Endothelial cell of umbilical vein (primary cell): ENCODE measurements at regions not wholly inside any gene's neighbourhood (a gene's known extent, or its start where the extent isn't known, plus 50 kb on each side); places are given as distances from the start of the nearest gene placed in this dataset.

ENCODE experiments used
- BruUV-seq: library from RNA; stranded (reverse); fragments of 400-500 nt; replicated peaks from 2 replicates; lab custom pipeline; 2021; lab: Mats Ljungman, UMichigan
- CTCF ChIA-PET: fragments of 300-600, 350-600 bp; sonication (Branson Sonifier 250); formaldehyde crosslinking; loops from one replicate; lab custom pipeline; 2021; ENCODE audit warnings: antibody characterized with exemption, inconsistent platforms; lab: Charles Lee
- POLR2A ChIA-PET: fragments of 300-600, 350-600 bp; sonication (Branson Sonifier 250); formaldehyde crosslinking; loops from one replicate; lab custom pipeline; 2021; ENCODE audit warnings: antibody characterized with exemption, inconsistent platforms; lab: Charles Lee
- DNase-seq: peaks from one replicate; pipeline ENCODE4 v3.0.0-alpha.2; 2011; ENCODE audit warnings: low read depth, low spot score
- FAIRE-seq: peaks from 2 replicates; lab custom pipeline; 2011; peaks lifted over from hg19 to GRCh38; lab: Jason Lieb, UNC
- H2AFZ ChIP-seq: 2 replicates; pipeline ENCODE4 v1.6.0; 2012; ENCODE audit warnings: low read depth, low read length, control low read depth, inconsistent platforms
- H3K27ac ChIP-seq: 2 replicates; pipeline ENCODE4 v1.5.1; 2011; ENCODE audit warnings: low read depth, mild to moderate bottlenecking, control low read depth, low read length, moderate library complexity; ENCODE audit not compliant: insufficient read depth
- H3K27me3 ChIP-seq, 2 experiments: 2 replicates each; pipeline versions ENCODE4 v1.6.0 to v1.6.1; 2011; ENCODE audit warnings: low read length in 2 of 2, mixed read lengths in 1 of 2; ENCODE audit not compliant: control insufficient read depth in 2 of 2, insufficient read depth in 2 of 2
- H3K36me3 ChIP-seq, 2 experiments: 2 replicates in 1 of 2; 3 replicates in 1 of 2; pipeline ENCODE4 v1.5.1; 2011; ENCODE audit warnings: low read length in 2 of 2, mild to moderate bottlenecking in 1 of 2, moderate library complexity in 1 of 2; ENCODE audit not compliant: control insufficient read depth in 2 of 2, insufficient read depth in 2 of 2; ENCODE audit errors: extremely low read depth in 1 of 2
- H3K4me1 ChIP-seq: 3 replicates; pipeline ENCODE4 v1.5.1; 2011; ENCODE audit warnings: mild to moderate bottlenecking, low read length; ENCODE audit not compliant: control insufficient read depth, insufficient read depth; ENCODE audit errors: extremely low read depth
- H3K4me2 ChIP-seq: 2 replicates; pipeline ENCODE4 v1.6.1; 2011; ENCODE audit warnings: low read length, control low read depth, mixed read lengths; ENCODE audit not compliant: insufficient read depth
- H3K4me3 ChIP-seq, 3 experiments: fragments of 200-600 bp in 1 of 3; sonication (generic), shearing (Covaris generic) in 1 of 3; replicated peaks in 1 of 3; 2 replicates each; pipeline ENCODE4 v1.5.1; 2011 to 2016; ENCODE audit warnings: control low read depth in 3 of 3, low read length in 3 of 3, mild to moderate bottlenecking in 2 of 3, inconsistent platforms in 1 of 3, low read depth in 1 of 3, moderate library complexity in 1 of 3; ENCODE audit not compliant: insufficient read depth in 1 of 3
- H3K79me2 ChIP-seq: 2 replicates; pipeline ENCODE4 v1.6.0; 2012; ENCODE audit warnings: low read length, inconsistent platforms; ENCODE audit not compliant: control insufficient read depth, insufficient read depth
- H3K9ac ChIP-seq: replicated peaks from 2 replicates; pipeline ENCODE3; 2011; ENCODE audit warnings: low read length, control low read depth; ENCODE audit not compliant: insufficient read depth; ENCODE audit errors: extremely low read depth
- H3K9me1 ChIP-seq: replicated peaks from 3 replicates; pipeline ENCODE4 v1.6.0; 2011; ENCODE audit warnings: mild to moderate bottlenecking, low read length; ENCODE audit not compliant: control insufficient read depth, insufficient read depth; ENCODE audit errors: extremely low read depth
- H3K9me3 ChIP-seq: replicated peaks from 2 replicates; pipeline ENCODE4 v1.5.1; 2012; ENCODE audit warnings: low read length, inconsistent platforms; ENCODE audit not compliant: control insufficient read depth, insufficient read depth
- H4K20me1 ChIP-seq: replicated peaks from 2 replicates; pipeline ENCODE3; 2011; ENCODE audit warnings: mild to moderate bottlenecking, low read length; ENCODE audit not compliant: control insufficient read depth, insufficient read depth; ENCODE audit errors: extremely low read depth
- EZH2 ChIP-seq: IDR thresholded peaks from 2 replicates; pipeline ENCODE4 v1.6.1; 2012; ENCODE audit warnings: borderline replicate concordance, low read depth, mild to moderate bottlenecking, moderate library complexity, low read length, inconsistent platforms; ENCODE audit not compliant: severe bottlenecking
- FOS ChIP-seq: IDR thresholded peaks from 2 replicates; pipeline ENCODE4 v1.6.1; 2011; ENCODE audit warnings: mild to moderate bottlenecking, low read length, moderate library complexity, borderline replicate concordance; ENCODE audit not compliant: insufficient read depth
- GATA2 ChIP-seq: IDR thresholded peaks from 2 replicates; pipeline ENCODE4 v1.7.0; 2011; ENCODE audit warnings: low read depth, mild to moderate bottlenecking, moderate library complexity, mixed read lengths, low read length; ENCODE audit not compliant: insufficient read length, insufficient read depth
- JUN ChIP-seq: IDR thresholded peaks from 2 replicates; pipeline ENCODE4 v1.6.1; 2011; ENCODE audit warnings: borderline replicate concordance, low read depth; ENCODE audit not compliant: insufficient read length, insufficient read depth
- MYC ChIP-seq: IDR thresholded peaks from one replicate; pipeline ENCODE4 v1.6.1; 2011; ENCODE audit warnings: mild to moderate bottlenecking, low read depth, low read length
- POLR2A ChIP-seq: IDR thresholded peaks from 2 replicates; pipeline ENCODE4 v1.6.1; 2012; ENCODE audit warnings: low read depth, mild to moderate bottlenecking, control low read depth, low read length
- POLR2AphosphoS5 ChIP-seq: IDR thresholded peaks from 2 replicates; pipeline ENCODE4 v1.6.1; 2012; ENCODE audit warnings: low read depth, mild to moderate bottlenecking, control low read depth, low read length, moderate library complexity; ENCODE audit not compliant: insufficient read depth
- dilution Hi-C: fragments of 300-500 bp; cut with MboI; formaldehyde crosslinking; loops from one replicate; pipeline ENCODE4 v1.15.0; 2019; ENCODE audit warnings: low sequenced_read_pairs; ENCODE audit not compliant: extremely low pct_ligation_motif_present
- intact Hi-C: fragments of 100-400 bp; cut with micrococcal nuclease; formaldehyde crosslinking; loops from one replicate; pipeline ENCODE4 v1.10.0; 2022
- TF ChIP-seq, protein P1 (sequence below): IDR thresholded peaks from 2 replicates; pipeline ENCODE4 v1.6.1; 2011; ENCODE audit not compliant: insufficient read depth, insufficient read length
- TF ChIP-seq, protein P2 (sequence below), 2 donors: IDR thresholded peaks; 1 replicate in 1 of 2; 2 replicates in 1 of 2; pipeline ENCODE4 v1.5.1; 2011; ENCODE audit warnings: low read length in 2 of 2, mild to moderate bottlenecking in 2 of 2, moderate library complexity in 2 of 2, control low read depth in 1 of 2, inconsistent platforms in 1 of 2, low read depth in 1 of 2; ENCODE audit not compliant: insufficient read depth in 1 of 2; ENCODE audit errors: extremely low read depth in 1 of 2

DNA sequence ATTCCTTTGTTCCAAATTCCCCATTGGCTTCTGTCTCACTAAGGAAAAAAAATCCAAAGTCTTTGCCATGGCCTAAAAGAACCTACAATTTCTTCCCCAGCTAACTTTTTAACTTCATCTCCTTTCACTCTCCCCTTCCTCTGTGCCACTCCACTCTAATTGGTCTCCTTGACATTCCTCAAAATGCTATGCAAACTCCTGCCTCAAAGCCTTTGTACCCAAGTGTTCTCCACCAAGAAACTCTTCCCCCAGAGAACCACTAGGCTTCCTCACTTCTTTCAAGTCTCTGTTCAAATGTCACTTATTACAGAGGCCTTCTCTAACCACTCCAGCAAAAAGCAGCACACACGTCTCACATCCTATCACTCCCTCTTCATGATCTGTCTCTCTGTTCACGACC, 91.6 kb upstream of the NR4A3 start:
- intact Hi-C loops (no loop called here), dilution Hi-C loops (no loop called here)
- Histone ChIP-seq H3K9me3 (no peaks in the 10 kb centered on the region), H4K20me1 (no peaks in the 10 kb centered on the region), H3K9me1 (no peaks in the 10 kb centered on the region), H3K27me3 (no peaks in the 10 kb centered on the region), H3K9ac (no peak overlapping the region), H3K79me2 (no peaks in the 10 kb centered on the region), H3K27ac (no peak overlapping the region), H3K4me2 (no peak overlapping the region), H2AFZ (no peak overlapping the region), H3K4me3 (no peak overlapping the region), H3K36me3 (no peaks in the 10 kb centered on the region), H3K4me1 (no peaks in the 10 kb centered on the region)
- TF ChIP-seq GATA2: no peak
- TF ChIP-seq POLR2AphosphoS5: no peak
- no peak for TF ChIP-seq POLR2A
- no peak for TF ChIP-seq FOS
- no peak for TF ChIP-seq MYC
- no peak for TF ChIP-seq JUN
- FAIRE-seq (no peak), DNase-seq (no peak)
- BruUV-seq: no TSS peak
- ChIA-PET POLR2A (no interaction called here), CTCF (interaction anchor here (1.0 kb wide), 1 partner anchor 36 kb away, joined by 4 read pairs; no protein-coding TSS in a partner anchor)

DNA sequence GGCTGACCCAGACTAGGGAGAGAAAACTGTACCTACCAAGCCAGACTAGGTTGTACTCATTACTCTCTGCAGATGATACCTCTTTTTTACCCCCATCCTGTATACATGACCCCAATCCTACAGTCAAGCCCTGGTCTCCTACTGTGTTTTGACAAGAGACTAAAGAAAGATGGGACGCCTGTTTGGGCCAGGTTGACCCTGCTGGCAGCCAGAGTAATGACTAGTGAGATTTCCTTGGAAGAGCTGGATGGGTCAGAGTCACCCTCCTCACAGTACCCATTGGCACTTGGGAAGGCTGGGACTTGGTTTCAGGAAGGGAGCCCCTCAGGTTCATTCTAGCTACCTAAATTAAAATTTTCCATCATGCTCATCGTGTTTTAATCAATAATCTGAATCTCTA, 89.7 kb upstream of the NR4A3 start:
- H3K36me3 ChIP-seq: no peaks in the 10 kb centered on the region
- no peaks in the 10 kb centered on the region for H3K27me3 ChIP-seq
- no peaks in the 10 kb centered on the region for H3K4me1 ChIP-seq
- no peak overlapping the region for H3K4me2 ChIP-seq
- H2AFZ ChIP-seq: no peak overlapping the region
- DNase-seq (no peak), FAIRE-seq (no peak)
- ChIA-PET POLR2A (no interaction called here), CTCF (interaction anchor here (1.2 kb wide), 1 partner anchor 432 kb away, joined by 5 read pairs; no protein-coding TSS in a partner anchor)
- H3K27ac ChIP-seq: no peak overlapping the region
- no peak for TF ChIP-seq FOS
- TF ChIP-seq POLR2A: no peak
- TF ChIP-seq EZH2: no peak
- TF ChIP-seq GATA2: no peak
- TF ChIP-seq, protein P1, sequence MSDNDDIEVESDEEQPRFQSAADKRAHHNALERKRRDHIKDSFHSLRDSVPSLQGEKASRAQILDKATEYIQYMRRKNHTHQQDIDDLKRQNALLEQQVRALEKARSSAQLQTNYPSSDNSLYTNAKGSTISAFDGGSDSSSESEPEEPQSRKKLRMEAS: no peak
- TF ChIP-seq, protein P2, sequence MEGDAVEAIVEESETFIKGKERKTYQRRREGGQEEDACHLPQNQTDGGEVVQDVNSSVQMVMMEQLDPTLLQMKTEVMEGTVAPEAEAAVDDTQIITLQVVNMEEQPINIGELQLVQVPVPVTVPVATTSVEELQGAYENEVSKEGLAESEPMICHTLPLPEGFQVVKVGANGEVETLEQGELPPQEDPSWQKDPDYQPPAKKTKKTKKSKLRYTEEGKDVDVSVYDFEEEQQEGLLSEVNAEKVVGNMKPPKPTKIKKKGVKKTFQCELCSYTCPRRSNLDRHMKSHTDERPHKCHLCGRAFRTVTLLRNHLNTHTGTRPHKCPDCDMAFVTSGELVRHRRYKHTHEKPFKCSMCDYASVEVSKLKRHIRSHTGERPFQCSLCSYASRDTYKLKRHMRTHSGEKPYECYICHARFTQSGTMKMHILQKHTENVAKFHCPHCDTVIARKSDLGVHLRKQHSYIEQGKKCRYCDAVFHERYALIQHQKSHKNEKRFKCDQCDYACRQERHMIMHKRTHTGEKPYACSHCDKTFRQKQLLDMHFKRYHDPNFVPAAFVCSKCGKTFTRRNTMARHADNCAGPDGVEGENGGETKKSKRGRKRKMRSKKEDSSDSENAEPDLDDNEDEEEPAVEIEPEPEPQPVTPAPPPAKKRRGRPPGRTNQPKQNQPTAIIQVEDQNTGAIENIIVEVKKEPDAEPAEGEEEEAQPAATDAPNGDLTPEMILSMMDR (IDR thresholded peaks at IDR 0.05; ENCODE audit: extremely low read depth in 1 of 2, insufficient read depth in 1 of 2, low read depth in 1 of 2, low read length in 2 of 2): no peak
- no peak for TF ChIP-seq JUN
- no peak for TF ChIP-seq POLR2AphosphoS5
- no peak for TF ChIP-seq MYC
- no peaks in the 10 kb centered on the region for H3K9me1 ChIP-seq
- dilution Hi-C loops (no loop called here), intact Hi-C loops (loop anchor here (1.0 kb wide), 1 partner anchor 587 kb away; no protein-coding TSS in a partner anchor)
- H3K79me2 ChIP-seq: no peaks in the 10 kb centered on the region
- no TSS peak for BruUV-seq
- no peaks in the 10 kb centered on the region for H3K9me3 ChIP-seq
- H3K4me3 ChIP-seq: no peak overlapping the region
- H3K9ac ChIP-seq: no peak overlapping the region
- H4K20me1 ChIP-seq: no peaks in the 10 kb centered on the region
